GF-D8 (cell line): ENCODE measurements at regions not wholly inside any gene's neighbourhood (a gene's known extent, or its start where the extent isn't known, plus 50 kb on each side); places are given as distances from the start of the nearest gene placed in this dataset.

Experiments used
- DNase-seq: peaks from one replicate; lab custom pipeline; 2025; lab: John Stamatoyannopoulos, UW

DNA sequence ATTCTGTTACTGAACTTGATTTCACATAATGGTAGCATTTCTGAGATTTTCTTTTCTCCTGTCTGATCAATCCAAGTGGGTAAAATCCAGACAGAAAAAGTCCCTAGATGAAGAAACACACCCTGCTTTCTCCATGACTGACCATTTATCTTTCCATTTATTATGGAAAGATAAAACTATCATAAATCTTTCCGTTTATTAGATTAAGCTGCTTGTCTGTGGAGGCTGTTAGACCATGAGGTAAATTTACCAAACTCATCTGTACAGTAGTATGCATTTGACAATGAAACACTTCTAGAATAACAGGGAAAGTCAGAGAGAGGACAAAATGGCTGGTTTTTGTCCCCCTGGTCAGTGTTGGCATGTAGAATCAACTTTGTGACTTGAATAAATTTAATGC, 491.2 kb upstream of the SEMA6A start:
- DNase-seq = no peak

DNA sequence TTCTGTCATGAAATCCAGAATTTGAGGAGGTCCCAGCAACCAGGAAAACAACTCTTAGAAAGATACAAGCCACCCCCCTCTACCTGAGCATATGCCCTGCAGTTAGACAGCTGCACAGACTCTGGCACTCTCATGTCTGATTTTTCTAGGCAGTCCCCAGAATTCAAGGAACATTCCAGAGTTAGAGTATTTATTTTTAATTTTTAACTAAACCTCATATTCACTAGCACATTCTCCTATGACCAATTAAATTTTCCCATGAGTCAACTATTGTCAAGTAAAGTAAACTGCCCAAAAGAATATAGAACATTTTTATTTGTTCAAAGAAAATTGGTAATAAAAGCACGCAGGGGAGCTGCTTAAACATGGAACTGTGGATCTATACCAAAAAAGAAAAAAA, 490.5 kb upstream of the SEMA6A start:
- no peak for DNase-seq

DNA sequence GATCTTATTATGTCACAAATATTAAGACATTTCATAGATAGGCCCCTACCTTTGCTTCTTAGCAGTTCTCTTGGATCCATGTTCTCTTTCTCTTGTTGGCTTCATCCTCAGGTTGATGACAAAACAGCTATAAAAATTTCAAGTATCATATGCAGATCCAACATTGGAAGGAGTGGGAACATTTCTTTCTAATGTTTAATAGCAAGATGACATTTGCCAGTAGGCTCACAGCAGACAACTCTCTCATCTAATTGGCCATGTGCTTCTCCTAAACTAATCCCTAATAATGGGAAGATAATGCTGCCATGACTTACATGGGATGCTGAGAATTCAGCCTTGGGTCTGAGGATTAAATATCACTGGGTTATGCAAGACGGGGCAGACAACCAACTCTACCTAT, 485.5 kb upstream of the SEMA6A start:
- DNase-seq = no peak

DNA sequence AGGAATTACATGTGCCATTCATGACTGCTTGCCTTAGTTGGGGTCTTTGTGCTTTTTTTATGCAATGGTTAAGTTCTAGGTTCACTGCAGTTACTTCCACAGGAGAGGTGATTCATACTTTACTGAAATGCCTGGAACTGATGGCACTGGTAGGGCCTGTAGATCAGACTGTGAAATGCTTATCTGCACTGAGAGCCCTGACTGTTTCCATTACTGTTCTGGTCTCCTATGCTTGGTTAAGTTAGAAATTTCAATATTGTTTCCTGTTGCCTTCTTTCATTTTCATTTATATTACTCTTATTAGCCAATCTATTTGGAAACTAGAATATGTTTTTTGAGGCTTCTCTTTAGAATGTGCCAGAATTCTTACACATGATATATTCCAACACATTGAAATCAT, 484.1 kb upstream of the SEMA6A start:
- DNase-seq = no peak

DNA sequence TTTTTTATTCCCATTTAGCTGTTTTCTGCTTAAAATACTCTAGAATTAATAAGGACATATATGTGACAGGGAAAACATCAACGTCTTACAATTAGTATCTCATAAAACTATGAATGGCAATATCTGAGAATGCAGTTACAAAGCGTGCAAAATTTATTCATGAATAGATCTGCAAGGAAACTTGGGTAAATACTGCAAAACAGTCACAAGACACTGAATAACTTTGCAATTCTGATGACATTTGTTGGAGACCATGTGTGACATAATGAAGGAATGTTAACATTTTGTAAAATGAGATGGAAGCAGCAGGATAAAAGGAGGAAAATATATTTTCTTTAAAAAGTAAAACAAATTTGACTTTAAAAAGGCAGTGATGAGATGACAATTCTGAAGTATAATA, 480.9 kb upstream of the SEMA6A start:
- no peak for DNase-seq

DNA sequence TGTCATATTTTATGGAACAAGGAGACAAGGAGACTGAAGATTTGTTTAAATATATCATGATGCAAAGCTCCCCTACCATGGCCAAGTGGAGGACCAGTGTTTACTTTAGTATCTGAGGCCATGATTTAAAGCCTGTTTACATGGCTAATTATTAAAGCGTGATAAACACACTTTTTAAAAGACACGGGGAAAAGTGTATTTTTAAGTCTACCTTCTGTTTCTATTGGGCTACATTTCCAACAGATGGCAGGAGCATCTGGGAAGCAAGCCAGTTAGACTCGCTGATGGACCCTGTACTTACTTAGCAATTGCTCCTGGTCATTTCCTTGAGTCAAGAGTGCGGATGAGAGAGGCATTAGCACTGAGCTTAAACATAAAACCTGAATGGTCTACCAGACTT, 480.3 kb upstream of the SEMA6A start:
- no peak for DNase-seq

DNA sequence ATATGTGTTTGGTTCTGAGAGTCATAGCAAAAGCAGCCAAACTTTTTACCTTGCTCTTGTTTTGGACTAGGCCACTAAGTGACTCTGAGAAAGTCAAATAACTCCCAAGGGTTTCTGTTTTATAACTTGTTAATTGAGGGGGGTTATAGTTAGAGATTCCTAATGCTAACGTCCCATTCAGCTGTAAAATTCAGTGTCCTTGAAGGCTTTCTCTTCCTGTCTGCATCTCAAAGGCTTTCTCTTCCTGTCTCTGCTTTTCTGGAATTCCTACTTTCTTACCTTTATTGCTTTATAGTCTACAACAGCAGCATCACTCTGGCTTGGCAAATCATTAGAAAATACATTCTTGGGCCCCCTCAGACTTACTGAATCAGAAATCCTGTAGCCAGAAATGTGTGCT, 479.5 kb upstream of the SEMA6A start:
- no peak for DNase-seq

DNA sequence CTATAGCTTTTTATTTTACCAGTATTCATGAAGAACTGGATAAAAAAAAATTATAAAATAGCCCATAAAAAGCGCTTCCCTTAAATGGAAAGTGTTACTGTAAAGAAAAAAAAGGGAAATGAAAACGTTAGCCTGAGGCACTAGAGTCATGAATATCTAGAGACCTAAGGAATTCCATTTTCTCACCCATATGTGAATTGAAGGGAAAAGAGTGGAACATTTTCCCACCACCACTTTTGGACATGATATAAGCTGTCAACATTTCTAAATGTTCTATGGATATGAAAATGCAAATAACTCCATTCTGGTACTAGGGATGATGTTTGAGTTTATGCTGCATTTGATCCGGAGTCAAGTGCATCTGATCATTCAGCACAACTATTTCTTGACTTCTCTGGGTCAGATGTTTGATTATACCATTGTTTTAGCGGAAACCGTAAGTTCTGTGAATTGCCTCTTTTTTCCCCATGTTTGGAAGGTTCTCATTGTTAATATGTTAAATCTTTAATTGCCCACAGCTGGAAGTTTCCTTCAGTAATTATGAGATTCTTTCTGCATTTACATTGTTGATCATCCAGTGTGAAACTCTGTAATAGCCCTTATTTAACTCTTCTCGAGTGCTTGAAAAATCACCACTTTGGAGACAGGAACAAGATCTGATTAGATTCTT, 467.4 kb upstream of the SEMA6A start:
- no peak for DNase-seq

DNA sequence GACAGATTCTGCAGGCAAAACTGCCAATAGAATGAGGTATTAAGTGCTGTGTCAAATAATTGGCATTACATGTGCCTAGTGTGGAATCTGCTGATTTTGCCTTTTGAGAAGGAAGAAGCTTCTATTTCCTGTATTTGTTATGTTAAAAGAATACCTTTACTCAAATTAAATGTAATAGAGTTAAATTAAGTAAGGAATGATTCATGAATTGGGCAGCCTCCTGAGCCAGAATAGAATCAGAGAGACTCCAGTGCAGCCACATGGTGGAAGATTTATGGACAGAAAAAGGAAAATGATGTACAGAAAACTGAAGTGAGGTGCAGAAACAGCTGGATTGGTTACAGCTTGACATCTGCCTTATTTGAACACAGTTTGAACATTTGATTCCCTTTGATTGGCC, 464.4 kb upstream of the SEMA6A start:
- no peak for DNase-seq

DNA sequence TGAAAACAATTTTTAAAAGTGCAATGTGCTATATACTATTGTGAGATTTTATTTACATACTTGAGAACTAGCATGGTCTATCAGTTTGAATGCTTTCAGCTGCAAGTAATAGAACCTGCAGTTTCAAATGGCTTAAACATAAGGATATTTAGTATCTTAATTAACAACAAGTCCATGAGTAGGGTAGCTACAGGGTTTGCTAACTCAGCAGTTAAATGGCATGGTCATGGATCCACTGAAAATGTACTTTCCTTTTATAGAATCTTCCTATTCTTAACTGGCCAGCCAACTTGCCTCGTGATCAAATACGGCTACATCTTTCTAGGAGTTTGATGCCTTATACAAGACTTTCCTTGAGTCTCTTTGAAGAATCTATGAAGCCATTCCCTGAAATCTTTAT, 452.8 kb upstream of the SEMA6A start:
- no peak for DNase-seq

DNA sequence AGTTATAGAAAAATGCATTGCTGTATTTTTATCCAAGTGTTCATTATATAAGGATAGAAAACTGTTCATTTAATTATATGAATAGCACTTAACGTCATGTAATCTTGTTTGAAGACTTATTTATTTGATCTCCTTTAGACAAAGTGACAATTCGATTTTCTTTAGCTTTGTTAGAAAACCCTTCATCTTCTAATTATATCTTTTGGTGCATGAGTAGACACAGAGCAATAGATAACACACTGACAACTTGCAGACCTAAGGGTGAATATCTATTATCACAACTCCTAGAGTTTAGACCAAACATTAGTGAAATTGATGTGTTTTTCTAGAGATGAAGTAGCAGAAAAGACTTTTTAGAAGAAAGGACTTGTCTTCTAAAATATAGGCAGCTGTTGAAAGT, 446.4 kb upstream of the SEMA6A start:
- DNase-seq = no peak

DNA sequence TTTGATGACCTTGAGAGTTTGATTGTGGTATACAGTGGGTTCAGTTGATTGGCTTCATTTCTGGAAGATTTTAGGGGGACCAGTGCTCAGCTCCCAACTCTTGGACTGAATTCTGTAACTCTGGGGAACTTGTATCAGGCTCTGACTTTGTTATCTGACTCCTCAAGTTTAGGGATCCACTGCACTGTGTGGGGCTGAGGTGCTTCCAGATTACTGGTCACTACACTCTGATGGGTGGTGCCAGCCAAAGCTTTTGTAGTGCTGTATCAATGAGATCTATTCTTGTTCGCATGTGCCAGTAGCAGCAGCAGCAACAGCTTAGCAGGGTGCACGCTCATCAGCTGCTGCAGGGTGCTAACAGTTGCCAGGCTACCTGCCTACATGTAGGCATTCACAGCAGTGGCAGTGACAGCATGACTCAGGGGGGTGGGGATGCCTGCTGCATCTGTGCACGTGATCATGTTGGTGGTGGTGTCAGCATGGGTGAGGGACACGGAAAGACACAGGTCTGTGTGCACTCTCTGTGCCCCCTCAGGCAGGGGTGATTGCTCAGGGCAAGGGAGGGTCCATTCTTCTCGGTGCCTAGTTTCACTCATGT, 438.8 kb upstream of the SEMA6A start:
- DNase-seq = no peak

DNA sequence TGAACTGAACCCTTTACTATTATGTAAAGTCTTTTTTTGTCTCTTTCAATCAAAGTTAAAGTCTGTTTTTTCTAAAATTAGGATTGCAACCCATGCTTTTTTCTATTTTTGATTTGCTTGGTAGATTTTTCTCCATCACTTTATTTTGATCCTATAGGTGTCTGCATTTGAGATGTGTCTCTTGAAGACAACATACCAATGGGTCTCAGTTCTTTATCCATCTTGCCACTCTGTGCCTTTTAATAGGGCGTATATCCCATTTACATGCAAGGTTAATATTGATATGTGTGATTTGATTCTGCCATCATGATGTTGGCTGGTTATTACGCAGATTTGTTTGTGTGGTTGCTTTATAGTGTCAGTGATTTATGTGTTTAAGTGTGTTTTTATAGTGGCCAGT, 436.0 kb upstream of the SEMA6A start:
- no peak for DNase-seq

DNA sequence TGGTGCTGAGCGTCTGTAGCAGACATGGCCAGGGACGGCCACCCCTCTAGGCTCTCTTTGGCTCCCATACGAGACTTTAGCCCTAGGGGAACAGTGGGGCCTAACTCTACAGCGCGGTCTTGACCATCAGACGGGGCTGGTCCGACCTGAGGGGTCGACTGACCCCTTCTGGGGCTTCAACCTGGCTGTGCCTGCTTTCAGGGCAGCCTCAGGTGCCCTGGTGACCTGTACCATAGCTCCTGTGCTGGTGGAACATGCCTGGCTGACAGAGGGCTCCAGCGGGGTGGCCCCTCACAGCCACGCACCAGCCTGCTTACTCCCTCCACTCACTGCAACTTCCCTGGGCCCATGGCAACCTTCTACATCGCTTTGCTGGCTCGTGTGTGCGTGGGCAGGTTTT, 423.4 kb upstream of the SEMA6A start:
- DNase-seq = no peak

DNA sequence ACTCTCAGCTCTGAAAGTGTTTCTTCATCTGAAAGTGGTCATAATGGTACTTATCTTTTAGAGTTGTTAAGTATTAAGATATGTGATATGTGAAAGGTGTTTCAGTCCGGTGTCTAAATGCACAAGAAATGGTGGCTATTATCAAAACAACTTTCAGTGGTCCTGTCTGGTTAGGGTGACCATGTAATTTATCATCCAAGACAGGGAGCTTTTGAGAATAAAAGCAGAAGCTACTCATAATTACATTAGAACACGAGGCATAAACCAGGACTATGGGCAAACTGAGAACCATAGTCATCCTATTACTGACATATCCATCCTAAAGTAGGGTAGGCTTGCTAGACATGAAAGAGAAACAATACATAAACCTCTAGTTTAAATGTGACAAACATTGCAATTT, 418.1 kb upstream of the SEMA6A start:
- DNase-seq = no peak

DNA sequence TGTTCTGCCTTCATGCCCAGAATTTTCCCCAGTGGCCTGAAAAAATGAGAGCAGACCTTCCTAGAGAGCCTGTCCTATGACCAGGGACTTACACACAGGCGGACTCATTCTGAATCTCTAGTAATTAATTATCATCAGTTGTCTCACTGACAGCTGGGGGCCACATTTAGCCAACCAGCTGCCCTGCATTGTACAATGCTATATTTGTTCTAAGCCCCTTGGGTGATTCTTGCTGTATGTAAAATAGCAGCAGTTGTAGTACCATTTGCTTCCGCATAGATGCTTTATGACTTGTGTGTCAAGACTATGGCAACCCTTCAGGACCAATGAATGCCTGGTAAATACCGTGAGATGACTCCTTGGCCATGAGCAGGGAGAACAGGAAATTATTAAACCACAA, 415.4 kb upstream of the SEMA6A start:
- no peak for DNase-seq

DNA sequence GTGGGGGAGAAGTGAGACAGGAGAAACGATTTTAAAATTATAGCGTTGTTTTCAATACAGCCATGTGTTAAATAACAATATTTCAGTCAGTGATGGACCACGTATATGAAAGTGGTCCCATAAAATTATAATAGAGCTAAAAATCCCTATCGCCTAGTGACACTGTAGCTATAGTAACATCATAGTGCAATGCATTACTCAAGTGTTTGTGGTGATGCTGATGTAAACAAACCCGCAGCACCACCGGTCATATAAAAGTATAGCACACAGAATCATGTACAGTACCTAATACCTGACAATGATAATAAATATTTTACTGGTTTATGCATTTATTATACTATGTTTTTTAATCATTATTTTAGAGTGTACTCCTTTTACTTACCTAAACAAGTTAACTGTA, 407.4 kb upstream of the SEMA6A start:
- DNase-seq = no peak

DNA sequence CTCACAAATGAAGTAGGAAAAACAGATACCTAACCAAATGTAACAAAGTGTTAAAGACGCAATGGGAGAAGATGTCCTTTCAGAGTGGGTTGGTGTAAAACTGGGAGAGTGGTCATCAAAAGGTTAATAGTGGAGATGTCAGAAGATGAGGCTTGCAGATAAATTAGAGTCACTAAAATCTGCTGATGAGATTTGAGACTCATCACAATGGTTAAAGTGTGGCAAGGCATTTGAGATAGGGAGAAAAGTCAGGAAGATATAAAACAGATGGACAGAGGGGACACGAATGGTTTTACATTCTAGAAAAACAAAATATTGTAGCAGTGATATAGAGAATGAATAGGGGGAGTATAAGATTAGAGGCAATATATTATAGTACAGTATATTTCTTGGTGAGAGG, 406.0 kb upstream of the SEMA6A start:
- no peak for DNase-seq

DNA sequence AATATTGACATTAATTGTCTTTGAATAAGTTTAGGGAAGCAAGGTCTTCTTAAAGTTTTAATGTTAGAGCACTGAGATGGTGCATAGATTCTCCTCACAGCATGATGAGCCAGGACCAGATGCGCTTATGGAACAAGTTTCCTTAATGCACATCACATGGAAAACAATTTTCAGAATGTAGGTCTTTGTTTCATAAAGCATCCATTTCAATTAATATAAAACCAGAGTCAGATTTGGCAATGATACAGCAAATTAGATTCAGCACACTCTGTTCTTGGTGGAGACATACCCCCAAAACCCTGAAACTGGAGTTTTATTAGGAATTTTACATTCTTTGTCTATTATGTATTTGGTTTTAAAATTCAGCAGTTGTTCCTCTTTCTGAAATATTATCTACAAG, 402.1 kb upstream of the SEMA6A start:
- DNase-seq = no peak

DNA sequence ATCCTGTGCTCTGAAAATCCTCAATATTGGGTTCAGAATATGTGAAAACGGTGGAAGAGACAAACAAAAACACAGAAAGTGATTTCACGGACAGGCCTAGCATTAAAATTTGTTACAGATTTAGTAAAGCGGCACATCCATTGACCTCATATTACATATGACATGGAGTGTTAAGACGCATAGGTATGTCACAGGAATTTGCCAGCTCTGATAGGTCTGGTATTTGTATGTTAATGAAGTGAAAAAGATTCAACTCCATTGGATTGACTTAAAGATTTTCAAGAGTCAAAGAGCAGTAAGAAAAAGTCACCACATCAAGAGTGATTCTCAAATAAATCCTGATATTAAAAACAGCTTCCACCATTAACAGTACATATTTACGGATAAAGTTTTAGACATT, 396.5 kb upstream of the SEMA6A start:
- DNase-seq = no peak

DNA sequence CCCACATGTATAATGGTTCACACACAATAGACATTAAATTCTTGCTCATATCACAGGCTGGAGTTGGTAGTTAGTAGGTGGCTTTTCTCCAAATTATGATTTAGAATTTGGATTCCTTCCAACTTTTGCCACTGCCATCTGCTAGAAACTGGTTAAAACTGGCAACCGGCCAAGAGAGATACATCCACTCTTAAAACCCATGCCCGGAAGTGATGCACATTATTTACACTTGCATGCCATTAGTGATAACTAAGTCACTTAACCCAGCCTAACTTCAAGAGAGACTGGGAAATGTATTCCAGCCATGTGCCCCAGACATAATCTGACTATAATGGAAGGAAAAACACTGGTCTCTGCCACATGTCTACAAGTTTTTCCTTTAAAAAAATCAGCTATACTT, 395.7 kb upstream of the SEMA6A start:
- no peak for DNase-seq

DNA sequence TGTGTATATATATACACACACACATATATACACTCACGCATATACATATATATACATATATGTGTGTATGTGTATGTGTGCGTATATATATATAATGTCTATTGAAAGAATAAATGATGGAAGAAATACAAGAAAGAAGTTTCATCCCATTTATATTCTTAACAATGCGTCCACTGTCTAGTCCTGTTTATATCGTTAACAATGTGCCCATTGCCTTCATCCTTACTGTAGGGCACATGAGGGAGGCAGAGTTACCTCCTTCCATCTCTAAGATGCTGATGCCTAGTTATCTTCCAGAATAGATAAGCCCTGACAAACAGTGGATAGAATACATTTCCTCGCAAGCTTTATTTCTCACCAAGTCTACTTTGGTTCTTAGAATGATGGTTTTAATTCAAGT, 389.8 kb upstream of the SEMA6A start:
- DNase-seq = no peak

DNA sequence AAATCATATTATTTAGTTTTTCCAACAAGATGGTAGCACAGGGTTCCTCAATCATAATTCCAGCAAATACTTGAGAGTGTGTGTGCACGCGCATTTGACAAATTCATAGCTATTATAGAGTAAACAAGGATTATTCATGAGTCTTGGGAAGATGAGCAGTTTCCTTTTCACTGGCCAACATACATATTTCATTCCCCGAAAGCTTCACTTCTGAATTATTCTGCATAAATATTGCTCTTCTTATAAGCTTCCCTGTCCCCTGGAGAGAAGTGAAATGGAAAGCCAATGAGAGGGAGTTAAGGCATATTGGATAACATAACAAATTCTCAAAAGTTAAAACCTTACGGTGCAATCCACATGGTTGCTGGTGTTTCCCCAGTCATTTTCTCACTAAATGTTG, 386.4 kb upstream of the SEMA6A start:
- DNase-seq = no peak

DNA sequence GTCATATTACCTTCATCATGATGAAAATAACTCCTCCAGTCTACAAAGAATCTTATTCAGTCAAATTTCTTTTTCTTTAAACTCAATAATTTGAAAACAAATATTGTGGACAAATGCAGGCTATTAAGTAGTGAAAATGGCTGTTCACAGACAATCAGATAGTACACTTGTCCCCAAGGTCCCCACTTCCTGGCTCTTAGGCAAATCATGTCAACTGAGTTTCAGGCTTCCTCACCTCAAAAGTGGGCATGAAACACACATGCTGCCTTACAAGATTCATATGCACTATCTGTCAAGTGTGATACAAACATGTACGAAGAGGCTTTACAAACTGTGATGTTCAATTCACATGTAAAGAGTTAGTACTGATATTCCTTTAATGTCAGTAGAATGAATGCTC, 385.2 kb upstream of the SEMA6A start:
- no peak for DNase-seq
